ENCODE measurements at regions not wholly inside any gene's neighbourhood (a gene's known extent, or its start where the extent isn't known, plus 50 kb on each side); places are given as distances from the start of the nearest gene placed in this dataset.

DNA sequence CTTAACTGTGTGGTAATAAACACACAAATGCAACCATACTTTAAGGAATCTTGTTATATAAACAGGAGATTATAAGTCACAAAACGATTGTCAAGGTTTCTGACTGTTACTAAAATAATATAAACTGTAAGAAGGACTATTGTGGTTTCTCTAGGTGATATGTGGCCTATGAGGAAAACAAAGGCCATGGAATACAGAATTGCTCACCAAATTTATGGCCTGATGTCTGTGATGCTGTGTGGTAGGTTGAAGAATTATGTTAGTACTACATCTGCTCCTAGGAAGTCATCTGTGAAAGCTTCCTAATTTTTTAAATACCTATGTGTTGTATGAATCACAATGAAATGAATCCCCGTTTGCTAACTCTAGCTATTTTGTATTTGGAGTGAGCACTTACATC is 875.4 kb upstream of the MAP3K7 start:
- TF ChIP-seq, protein P1, sequence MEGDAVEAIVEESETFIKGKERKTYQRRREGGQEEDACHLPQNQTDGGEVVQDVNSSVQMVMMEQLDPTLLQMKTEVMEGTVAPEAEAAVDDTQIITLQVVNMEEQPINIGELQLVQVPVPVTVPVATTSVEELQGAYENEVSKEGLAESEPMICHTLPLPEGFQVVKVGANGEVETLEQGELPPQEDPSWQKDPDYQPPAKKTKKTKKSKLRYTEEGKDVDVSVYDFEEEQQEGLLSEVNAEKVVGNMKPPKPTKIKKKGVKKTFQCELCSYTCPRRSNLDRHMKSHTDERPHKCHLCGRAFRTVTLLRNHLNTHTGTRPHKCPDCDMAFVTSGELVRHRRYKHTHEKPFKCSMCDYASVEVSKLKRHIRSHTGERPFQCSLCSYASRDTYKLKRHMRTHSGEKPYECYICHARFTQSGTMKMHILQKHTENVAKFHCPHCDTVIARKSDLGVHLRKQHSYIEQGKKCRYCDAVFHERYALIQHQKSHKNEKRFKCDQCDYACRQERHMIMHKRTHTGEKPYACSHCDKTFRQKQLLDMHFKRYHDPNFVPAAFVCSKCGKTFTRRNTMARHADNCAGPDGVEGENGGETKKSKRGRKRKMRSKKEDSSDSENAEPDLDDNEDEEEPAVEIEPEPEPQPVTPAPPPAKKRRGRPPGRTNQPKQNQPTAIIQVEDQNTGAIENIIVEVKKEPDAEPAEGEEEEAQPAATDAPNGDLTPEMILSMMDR (IDR thresholded peaks at IDR 0.05), result no peak
- no peak for TF ChIP-seq POLR2A (IDR thresholded peaks at IDR 0.05)
